Esophagus muscularis mucosa (tissue), 4 donors: ENCODE measurements at regions not wholly inside any gene's neighbourhood (a gene's known extent, or its start where the extent isn't known, plus 50 kb on each side); places are given as distances from the start of the nearest gene placed in this dataset.

ENCODE experiments used
- CTCF ChIP-seq, 3 experiments: fragments of 200-600 bp in 2 of 3; fragments of 450-650 bp in 1 of 3; sonication (generic) in 2 of 3; IDR thresholded peaks; one replicate each; pipeline ENCODE4 v1.5.1; 2017 to 2019; ENCODE audit warnings: antibody characterized with exemption in 3 of 3, mild to moderate bottlenecking in 2 of 3, moderate library complexity in 1 of 3
- EP300 ChIP-seq: sonication (generic); formaldehyde crosslinking; IDR thresholded peaks from one replicate; pipeline ENCODE4 v1.6.1; 2017; ENCODE audit warnings: antibody characterized with exemption
- POLR2A ChIP-seq: fragments of 450-650 bp; IDR thresholded peaks from one replicate; pipeline ENCODE4 v1.6.1; 2017; ENCODE audit warnings: antibody characterized with exemption, moderate library complexity, mild to moderate bottlenecking, low read depth
- POLR2AphosphoS5 ChIP-seq, 2 donors: sonication (generic); formaldehyde crosslinking; IDR thresholded peaks; one replicate each; pipeline ENCODE4 v1.6.1; 2017; ENCODE audit warnings: antibody characterized with exemption in 2 of 2

- TF ChIP-seq CTCF (IDR thresholded peaks at IDR 0.05) (no peak), POLR2AphosphoS5 (IDR thresholded peaks at IDR 0.05) (no peak), EP300 (no peak), POLR2A (no peak)
These were observed 520.7 kb downstream of the MED13L start for GRCh38 chr12:115756804-115757203.
